HUDEP-2 (cell line): ENCODE measurements at regions not wholly inside any gene's neighbourhood (a gene's known extent, or its start where the extent isn't known, plus 50 kb on each side); places are given as distances from the start of the nearest gene placed in this dataset.
"Not testable (repeated sequence)": the region's sequence is repeated elsewhere in the genome, so short reads cannot be mapped to it uniquely, and the experiment has no call there.

Experiments
- DNase-seq, 76 experiments: peaks; one replicate each; lab custom pipeline; 2025; ENCODE audit not compliant: unreplicated experiment in 76 of 76; lab: John Stamatoyannopoulos, UW

GRCh38 chrX:125651426-125651825 lies 331.8 kb downstream of the TEX13C start:
- no peak for DNase-seq

- no peak for DNase-seq
Observed at GRCh38 chrX:125654501-125654900, 334.8 kb downstream of the TEX13C start.

GRCh38 chrX:125673758-125674157 lies 354.1 kb downstream of the TEX13C start:
- no peak for DNase-seq

GRCh38 chrX:125678258-125678657 lies 358.6 kb downstream of the TEX13C start:
- DNase-seq, result no peak

- no peak for DNase-seq
Observed at GRCh38 chrX:125680366-125680765, 360.7 kb downstream of the TEX13C start.

- DNase-seq, result no peak
Observed at GRCh38 chrX:125681058-125681457, 361.4 kb downstream of the TEX13C start.

GRCh38 chrX:125681507-125681906 lies 361.8 kb downstream of the TEX13C start:
- DNase-seq, result no peak

- DNase-seq, result not testable (repeated sequence)
Observed at GRCh38 chrX:125690522-125690921, 370.9 kb downstream of the TEX13C start.

- DNase-seq, result no peak
Observed at GRCh38 chrX:125694171-125694570, 374.5 kb downstream of the TEX13C start.

GRCh38 chrX:125709074-125709473 lies 389.4 kb downstream of the TEX13C start:
- no peak for DNase-seq

GRCh38 chrX:125709532-125709931 lies 389.9 kb downstream of the TEX13C start:
- DNase-seq, result no peak

GRCh38 chrX:125710403-125711062 lies 390.9 kb downstream of the TEX13C start:
- DNase-seq, result no peak

- no peak for DNase-seq
Observed at GRCh38 chrX:125711103-125711502, 391.4 kb downstream of the TEX13C start.

GRCh38 chrX:125713633-125714032 lies 394.0 kb downstream of the TEX13C start:
- DNase-seq, result no peak

GRCh38 chrX:125727117-125727516 lies 407.4 kb downstream of the TEX13C start:
- no peak for DNase-seq

- DNase-seq, result no peak
Observed at GRCh38 chrX:125736008-125736729, 416.5 kb downstream of the TEX13C start.

GRCh38 chrX:125742811-125743210 lies 423.1 kb downstream of the TEX13C start:
- no peak for DNase-seq

GRCh38 chrX:125744914-125745313 lies 421.2 kb downstream of the DCAF12L2 start:
- DNase-seq, result no peak

- DNase-seq, result peak in 8 of 76 experiments; percentile 0 to 17 (median 3)
Observed at GRCh38 chrX:125757794-125758564, 408.1 kb downstream of the DCAF12L2 start.

- no peak for DNase-seq
Observed at GRCh38 chrX:125758819-125759218, 407.3 kb downstream of the DCAF12L2 start.

GRCh38 chrX:125762954-125763353 lies 403.1 kb downstream of the DCAF12L2 start:
- no peak for DNase-seq

- no peak for DNase-seq
Observed at GRCh38 chrX:125765347-125765746, 400.7 kb downstream of the DCAF12L2 start.
